Spinal cord (tissue), 9 donors: ENCODE measurements at regions not wholly inside any gene's neighbourhood (a gene's known extent, or its start where the extent isn't known, plus 50 kb on each side); places are given as distances from the start of the nearest gene placed in this dataset.
A peak's percentile ranks its signal among the peaks of the same experiment; 100 is the strongest.
"Not testable (repeated sequence)": the region's sequence is repeated elsewhere in the genome, so short reads cannot be mapped to it uniquely, and the experiment has no call there.

Experiments used
- DNase-seq, 6 donors: peaks; one replicate each; pipeline versions ENCODE4 v3.0.0 to v3.0.0-alpha.2; 2013 to 2015; ENCODE audit warnings: low spot score in 6 of 6, low read depth in 4 of 6
- H3K27ac ChIP-seq: one replicate; pipeline ENCODE4 v1.5.1; 2013; ENCODE audit warnings: low read depth, low read length, control low read depth
- H3K27me3 ChIP-seq: one replicate; pipeline ENCODE4 v1.6.1; 2013; ENCODE audit warnings: low read length; ENCODE audit not compliant: control insufficient read depth, insufficient read depth
- H3K36me3 ChIP-seq: one replicate; pipeline ENCODE4 v1.6.1; 2013; ENCODE audit warnings: low read length; ENCODE audit not compliant: control insufficient read depth, insufficient read depth
- H3K4me1 ChIP-seq: one replicate; pipeline ENCODE4 v1.6.1; 2013; ENCODE audit warnings: low read length; ENCODE audit not compliant: control insufficient read depth, insufficient read depth
- H3K4me3 ChIP-seq: one replicate; pipeline ENCODE4 v1.5.1; 2013; ENCODE audit warnings: low read depth, low read length, control low read depth
- H3K9me3 ChIP-seq: one replicate; pipeline ENCODE4 v1.6.1; 2013; ENCODE audit warnings: low read length; ENCODE audit not compliant: control insufficient read depth, insufficient read depth
- WGBS: methylation state at CpG from one replicate; pipeline ENCODE4 v1.1.5; 2013; ENCODE audit warnings: missing lambda C conversion rate; ENCODE audit not compliant: insufficient coverage; 5-methylcytosine and 5-hydroxymethylcytosine counted together
- donor health status: healthy.

DNA sequence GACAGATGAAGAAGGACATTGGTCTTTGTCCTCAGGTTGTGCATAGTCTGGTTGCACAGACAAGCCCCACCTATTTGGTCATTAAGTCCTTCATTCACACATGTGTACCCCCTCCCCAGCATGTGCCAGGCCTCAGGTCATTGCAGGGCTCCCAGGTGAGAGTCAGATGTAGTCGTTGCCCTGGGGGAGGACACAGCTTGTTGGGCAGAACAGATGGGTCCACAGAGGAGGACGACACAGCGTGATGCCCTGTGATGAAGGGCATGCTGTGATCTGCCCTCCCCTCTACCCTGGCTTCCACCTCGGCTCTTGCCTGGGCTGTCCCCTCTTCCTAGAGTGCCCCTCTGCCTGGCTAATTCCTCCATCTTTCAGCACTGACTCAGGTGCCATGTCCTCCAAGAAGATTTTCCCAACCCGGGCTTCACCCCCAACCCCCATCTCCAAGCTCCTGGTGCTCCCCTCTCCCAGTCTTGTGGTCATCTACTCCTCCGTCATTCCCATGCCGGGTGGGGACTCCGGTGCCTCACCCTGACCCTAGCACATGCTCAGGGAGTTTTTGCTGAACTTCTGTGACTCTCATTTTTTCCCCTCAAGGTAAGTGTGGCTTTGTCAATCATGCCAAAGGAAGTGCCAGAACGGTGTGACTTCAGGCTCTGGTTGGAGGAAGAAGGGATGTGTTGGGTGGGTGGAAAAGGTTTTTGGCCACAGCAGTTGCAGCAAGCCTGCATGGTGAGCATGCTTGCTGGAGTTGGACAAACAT lies 220.5 kb downstream of the FOXD2 start:
- WGBS = 83% methylated on average over 9 of the region's 9 CpGs
- Histone ChIP-seq H3K9me3 (no peaks in the 10 kb centered on the region), H3K4me3 (no peak overlapping the region), H3K27ac (no peak overlapping the region), H3K27me3 (peaks cover 3% of the 10 kb centered on the region), H3K36me3 (no peaks in the 10 kb centered on the region), H3K4me1 (peaks cover 23% of the 10 kb centered on the region)
- no peak for DNase-seq

DNA sequence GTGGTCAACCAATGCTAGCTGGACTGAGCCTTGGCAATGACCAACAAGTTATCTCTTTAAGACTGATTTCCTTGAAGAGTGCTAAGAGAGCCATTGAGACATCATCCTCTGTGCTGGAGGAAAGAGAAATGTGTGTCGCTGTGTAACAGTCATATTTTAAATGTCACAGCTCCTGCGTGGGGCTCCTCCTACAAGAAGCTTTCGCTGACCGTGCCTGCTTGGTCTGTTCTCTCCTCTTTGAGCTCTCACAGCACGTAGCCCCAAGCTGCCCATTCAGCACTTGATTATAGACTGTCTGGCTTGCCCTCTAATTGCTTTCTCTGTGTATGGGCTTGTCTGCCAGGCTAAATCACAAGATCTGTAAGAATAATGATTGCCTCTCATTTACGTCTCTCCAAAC lies 221.3 kb downstream of the FOXD2 start:
- H3K27me3 ChIP-seq = peaks cover 3% of the 10 kb centered on the region
- no peaks in the 10 kb centered on the region for H3K36me3 ChIP-seq
- no peak overlapping the region for H3K4me3 ChIP-seq
- WGBS = 9% methylated on average over 5 of the region's 6 CpGs
- H3K27ac ChIP-seq = no peak overlapping the region
- H3K4me1 ChIP-seq = peaks cover 25% of the 10 kb centered on the region
- peak in 5 of 6 donors; percentile 27 to 91 (median 54) for DNase-seq
- H3K9me3 ChIP-seq = no peaks in the 10 kb centered on the region

- no peak overlapping the region for H3K27ac ChIP-seq
- peaks cover 21% of the 10 kb centered on the region for H3K4me1 ChIP-seq
- H3K9me3 ChIP-seq = no peaks in the 10 kb centered on the region
- 0% methylated on average over 1 of the region's 1 CpG for WGBS
- DNase-seq = no peak
- no peak overlapping the region for H3K4me3 ChIP-seq
- H3K36me3 ChIP-seq = no peaks in the 10 kb centered on the region
- no peaks in the 10 kb centered on the region for H3K27me3 ChIP-seq
Measured at GRCh38 chr1:47660622-47661021, 222.8 kb downstream of the FOXD2 start.

DNA sequence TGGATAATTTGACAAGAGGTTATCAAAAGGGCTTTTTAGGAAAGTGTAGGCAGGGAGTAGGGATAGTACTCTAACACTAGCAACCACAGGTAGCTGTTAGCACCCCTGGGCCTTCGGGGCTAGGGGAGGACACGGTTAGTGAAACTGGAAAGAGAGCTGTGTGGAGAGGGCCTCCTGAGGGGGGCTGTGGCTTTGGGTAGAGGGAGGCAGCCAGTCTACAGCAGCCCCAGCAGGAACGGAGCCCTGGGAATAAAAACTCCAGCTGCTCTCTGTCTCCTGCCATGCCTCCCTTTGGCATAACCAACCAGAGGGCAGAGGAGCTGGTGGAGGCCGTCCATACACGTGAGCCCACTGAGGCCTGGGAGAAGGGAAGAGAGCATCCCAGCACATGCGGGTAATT lies 223.2 kb downstream of the FOXD2 start:
- Histone ChIP-seq H3K9me3 (no peaks in the 10 kb centered on the region), H3K36me3 (no peaks in the 10 kb centered on the region), H3K4me1 (peaks cover 21% of the 10 kb centered on the region), H3K27me3 (no peaks in the 10 kb centered on the region), H3K4me3 (no peak overlapping the region), H3K27ac (no peak overlapping the region)
- DNase-seq = no peak
- WGBS = 60% methylated on average over 1 of the region's 6 CpGs

GRCh38 chr1:47662068-47662467 lies 224.2 kb downstream of the FOXD2 start:
- H3K27ac ChIP-seq = no peak overlapping the region
- H3K4me1 ChIP-seq = peaks cover 14% of the 10 kb centered on the region
- H3K27me3 ChIP-seq = no peaks in the 10 kb centered on the region
- H3K9me3 ChIP-seq = no peaks in the 10 kb centered on the region
- H3K4me3 ChIP-seq = no peak overlapping the region
- H3K36me3 ChIP-seq = no peaks in the 10 kb centered on the region
- no peak for DNase-seq
- WGBS = 88% methylated on average over 1 of the region's 3 CpGs

- 71% methylated on average over 2 of the region's 6 CpGs for WGBS
- H3K4me1 ChIP-seq = peaks cover 13% of the 10 kb centered on the region
- no peaks in the 10 kb centered on the region for H3K9me3 ChIP-seq
- no peaks in the 10 kb centered on the region for H3K27me3 ChIP-seq
- no peak for DNase-seq
- no peak overlapping the region for H3K4me3 ChIP-seq
- H3K36me3 ChIP-seq = no peaks in the 10 kb centered on the region
- H3K27ac ChIP-seq = no peak overlapping the region
Measured at GRCh38 chr1:47663286-47663685, 225.4 kb downstream of the FOXD2 start.

- Histone ChIP-seq H3K4me3 (no peak overlapping the region), H3K27me3 (no peaks in the 10 kb centered on the region), H3K36me3 (no peaks in the 10 kb centered on the region), H3K9me3 (no peaks in the 10 kb centered on the region), H3K27ac (no peak overlapping the region), H3K4me1 (peaks cover 7% of the 10 kb centered on the region)
- DNase-seq = no peak
- WGBS = 86% methylated on average over 3 of the region's 4 CpGs
Measured at GRCh38 chr1:47664356-47664755, 226.5 kb downstream of the FOXD2 start.

- not testable (repeated sequence) for H3K27me3 ChIP-seq, H3K27ac ChIP-seq, H3K4me3 ChIP-seq, DNase-seq, H3K9me3 ChIP-seq, H3K36me3 ChIP-seq, H3K4me1 ChIP-seq
- WGBS = 97% methylated on average over 7 of the region's 8 CpGs
Measured at GRCh38 chr1:47664896-47665295, 227.1 kb downstream of the FOXD2 start.

DNA sequence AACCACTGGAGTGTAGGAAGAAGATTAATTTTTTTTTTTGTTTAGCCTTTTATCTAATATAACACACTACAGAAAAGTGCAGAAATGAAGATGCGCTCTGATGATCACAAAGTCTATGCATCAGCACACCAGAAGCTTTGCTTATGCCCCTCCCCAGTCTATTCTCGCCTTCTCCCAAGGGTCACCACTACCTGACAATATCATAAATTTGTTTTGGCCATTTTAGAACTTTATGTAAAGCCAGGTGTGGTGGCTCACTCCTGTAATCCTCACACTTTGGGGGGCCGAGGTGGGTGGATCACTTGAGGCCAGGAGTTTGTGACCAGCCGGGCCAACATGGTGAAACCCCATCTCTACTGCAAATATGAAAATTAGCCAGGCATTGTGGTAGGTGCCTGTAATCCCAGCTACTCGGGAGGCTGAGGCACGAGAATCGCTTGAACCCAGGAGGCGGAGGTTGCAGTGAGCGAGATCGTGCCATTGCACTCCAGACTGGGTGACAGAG lies 231.3 kb downstream of the FOXD2 start:
- WGBS = 100% methylated on average over 1 of the region's 10 CpGs
- Histone ChIP-seq H3K9me3 (no peaks in the 10 kb centered on the region), H3K36me3 (no peaks in the 10 kb centered on the region), H3K4me1 (no peaks in the 10 kb centered on the region), H3K4me3 (no peak overlapping the region), H3K27me3 (no peaks in the 10 kb centered on the region), H3K27ac (no peak overlapping the region)
- DNase-seq = no peak

- DNase-seq = no peak
- Histone ChIP-seq H3K9me3 (no peaks in the 10 kb centered on the region), H3K36me3 (no peaks in the 10 kb centered on the region), H3K4me3 (no peak overlapping the region), H3K4me1 (no peaks in the 10 kb centered on the region), H3K27ac (no peak overlapping the region), H3K27me3 (peaks cover 7% of the 10 kb centered on the region)
Measured at GRCh38 chr1:47672622-47673021, 234.8 kb downstream of the FOXD2 start.
